ENCODE measurements at regions not wholly inside any gene's neighbourhood (a gene's known extent, or its start where the extent isn't known, plus 50 kb on each side); places are given as distances from the start of the nearest gene placed in this dataset.

DNA sequence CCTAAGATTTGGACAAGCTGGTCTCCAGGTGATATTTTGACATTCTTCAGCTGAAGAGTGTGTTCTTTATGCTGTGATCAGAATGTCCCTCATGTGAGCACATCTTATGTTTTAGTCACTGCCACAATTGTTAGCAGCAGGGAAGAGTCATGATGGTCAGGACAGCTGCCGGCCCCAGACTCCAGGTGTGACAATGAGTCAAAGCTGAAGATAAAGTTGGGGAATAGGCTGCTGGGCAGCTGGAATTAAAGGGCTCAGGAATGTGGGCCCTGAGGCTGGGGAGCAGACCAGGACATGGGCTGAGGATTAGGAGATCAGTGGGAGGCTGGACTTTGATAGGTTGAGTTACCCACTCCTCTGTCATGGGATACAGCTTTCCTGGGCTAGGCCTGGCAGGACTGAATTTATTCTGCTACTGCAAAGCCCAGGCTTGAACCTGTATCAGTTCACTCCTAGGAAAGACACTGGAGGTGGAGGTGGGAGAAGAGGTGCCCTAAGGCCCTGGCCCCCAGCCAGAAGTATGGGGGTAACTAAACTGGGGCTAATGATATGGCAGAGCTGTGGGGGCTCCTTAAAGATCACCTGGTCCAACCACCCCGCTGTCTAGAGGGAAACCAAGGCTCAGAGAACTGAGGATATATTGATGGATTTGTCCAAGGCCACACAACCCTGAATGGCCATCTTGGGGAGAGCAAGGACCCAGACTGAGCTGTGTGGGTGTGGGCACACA, 119.5 kb downstream of the PJA1 start:
- Histone ChIP-seq H3K4me1 (ENCODE audit: control insufficient read depth, extremely low read depth, insufficient read depth, low read length) (no peaks in the 10 kb centered on the region), H3K27ac (ENCODE audit: insufficient read depth, low read depth, low read length) (no peak overlapping the region), H3K9ac (replicated peaks; ENCODE audit: extremely low read depth, insufficient read depth, low read length) (no peak overlapping the region), H3K36me3 (ENCODE audit: control insufficient read depth in 2 of 2, extremely low read depth in 1 of 2, insufficient read depth in 2 of 2, low read length in 2 of 2) (no peaks in the 10 kb centered on the region), H3K9me3 (replicated peaks; ENCODE audit: control insufficient read depth, insufficient read depth, low read length) (no peaks in the 10 kb centered on the region), H3K4me3 (replicated peaks in 1 of 3; ENCODE audit: insufficient read depth in 1 of 3, low read depth in 1 of 3, low read length in 3 of 3) (no peak overlapping the region), H2AFZ (ENCODE audit: low read depth, low read length) (no peak overlapping the region), H3K9me1 (replicated peaks; ENCODE audit: control insufficient read depth, extremely low read depth, insufficient read depth, low read length) (no peaks in the 10 kb centered on the region), H3K79me2 (ENCODE audit: control insufficient read depth, insufficient read depth, low read length) (no peaks in the 10 kb centered on the region), H4K20me1 (replicated peaks; ENCODE audit: control insufficient read depth, extremely low read depth, insufficient read depth, low read length) (no peaks in the 10 kb centered on the region), H3K4me2 (ENCODE audit: insufficient read depth, low read length) (no peak overlapping the region), H3K27me3 (ENCODE audit: control insufficient read depth in 2 of 2, insufficient read depth in 2 of 2, low read length in 2 of 2) (peaks cover 0 to 3% of the 10 kb centered on the region in 2 experiments)
- BruUV-seq (replicated peaks) = no TSS peak
- FAIRE-seq = no peak
- intact Hi-C loops (cut with micrococcal nuclease) = no loop called here
- ChIA-PET CTCF (interaction anchor here (0.8 to 1.0 kb wide), 2 partner anchors 48 to 218 kb away, joined by 3 read pairs; no protein-coding TSS in a partner anchor), POLR2A (interaction anchor here (0.7 kb wide), 1 partner anchor 217 kb away, joined by 3 read pairs; the partner anchor contains the start of gene EFNB1)
- dilution Hi-C loops (cut with MboI; ENCODE audit: extremely low pct_ligation_motif_present, low sequenced_read_pairs) = no loop called here
- DNase-seq (ENCODE audit: low read depth, low spot score) = no peak
- TF ChIP-seq, protein P1, sequence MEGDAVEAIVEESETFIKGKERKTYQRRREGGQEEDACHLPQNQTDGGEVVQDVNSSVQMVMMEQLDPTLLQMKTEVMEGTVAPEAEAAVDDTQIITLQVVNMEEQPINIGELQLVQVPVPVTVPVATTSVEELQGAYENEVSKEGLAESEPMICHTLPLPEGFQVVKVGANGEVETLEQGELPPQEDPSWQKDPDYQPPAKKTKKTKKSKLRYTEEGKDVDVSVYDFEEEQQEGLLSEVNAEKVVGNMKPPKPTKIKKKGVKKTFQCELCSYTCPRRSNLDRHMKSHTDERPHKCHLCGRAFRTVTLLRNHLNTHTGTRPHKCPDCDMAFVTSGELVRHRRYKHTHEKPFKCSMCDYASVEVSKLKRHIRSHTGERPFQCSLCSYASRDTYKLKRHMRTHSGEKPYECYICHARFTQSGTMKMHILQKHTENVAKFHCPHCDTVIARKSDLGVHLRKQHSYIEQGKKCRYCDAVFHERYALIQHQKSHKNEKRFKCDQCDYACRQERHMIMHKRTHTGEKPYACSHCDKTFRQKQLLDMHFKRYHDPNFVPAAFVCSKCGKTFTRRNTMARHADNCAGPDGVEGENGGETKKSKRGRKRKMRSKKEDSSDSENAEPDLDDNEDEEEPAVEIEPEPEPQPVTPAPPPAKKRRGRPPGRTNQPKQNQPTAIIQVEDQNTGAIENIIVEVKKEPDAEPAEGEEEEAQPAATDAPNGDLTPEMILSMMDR (IDR thresholded peaks at IDR 0.05; ENCODE audit: extremely low read depth in 1 of 2, insufficient read depth in 1 of 2, low read depth in 1 of 2, low read length in 2 of 2) = no peak
- TF ChIP-seq POLR2AphosphoS5 (IDR thresholded peaks at IDR 0.05; ENCODE audit: insufficient read depth, low read depth, low read length) = no peak
- TF ChIP-seq POLR2A (IDR thresholded peaks at IDR 0.05; ENCODE audit: low read depth, low read length) = no peak
- no peak for TF ChIP-seq GATA2 (IDR thresholded peaks at IDR 0.05; ENCODE audit: insufficient read depth, insufficient read length, low read depth, low read length)
- no peak for TF ChIP-seq JUN (IDR thresholded peaks at IDR 0.05; ENCODE audit: borderline replicate concordance, insufficient read depth, insufficient read length, low read depth)
- TF ChIP-seq, protein P2, sequence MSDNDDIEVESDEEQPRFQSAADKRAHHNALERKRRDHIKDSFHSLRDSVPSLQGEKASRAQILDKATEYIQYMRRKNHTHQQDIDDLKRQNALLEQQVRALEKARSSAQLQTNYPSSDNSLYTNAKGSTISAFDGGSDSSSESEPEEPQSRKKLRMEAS (IDR thresholded peaks at IDR 0.05; ENCODE audit: insufficient read depth, insufficient read length) = no peak
- TF ChIP-seq EZH2 (IDR thresholded peaks at IDR 0.05; ENCODE audit: borderline replicate concordance, low read depth, low read length, severe bottlenecking) = no peak
- no peak for TF ChIP-seq FOS (IDR thresholded peaks at IDR 0.05; ENCODE audit: borderline replicate concordance, insufficient read depth, low read length)
- no peak for TF ChIP-seq MYC (IDR thresholded peaks at IDR 0.05; ENCODE audit: low read depth, low read length)

Measured in endothelial cell of umbilical vein (primary cell).